SK-N-SH (cell line): ENCODE measurements at regions not wholly inside any gene's neighbourhood (a gene's known extent, or its start where the extent isn't known, plus 50 kb on each side); places are given as distances from the start of the nearest gene placed in this dataset.

ENCODE experiments used
- CTCF ChIA-PET: fragments of 300-600, 350-600 bp; formaldehyde crosslinking; extraction: SDS; loops from one replicate; lab custom pipeline; 2021; lab: Yijun Ruan, JAX
- POLR2A ChIA-PET: fragments of 350-600 bp; sonication (Branson Sonifier 250); formaldehyde crosslinking; extraction: SDS; loops from one replicate; lab custom pipeline; 2020; ENCODE audit warnings: antibody characterized with exemption, inconsistent platforms; lab: Yijun Ruan, JAX
- DNase-seq: peaks from one replicate; pipeline ENCODE4 v3.0.0; 2012
- H2AFZ ChIP-seq: fragments of 200-600 bp; sonication (generic); 2 replicates; pipeline ENCODE4 v1.8.1; 2016; ENCODE audit warnings: antibody characterized with exemption, mild to moderate bottlenecking, low read depth
- H3F3A ChIP-seq: fragments of 200-600 bp; sonication (generic); replicated peaks from 2 replicates; pipeline ENCODE3; 2016; ENCODE audit warnings: antibody characterized with exemption, mild to moderate bottlenecking; ENCODE audit not compliant: insufficient read depth
- H3K27ac ChIP-seq, 2 experiments: fragments of 200-500 bp in 1 of 2; fragments of 200-600 bp in 1 of 2; sonication (Bioruptor generic) in 1 of 2; sonication (generic), shearing (Covaris generic) in 1 of 2; 2 replicates each; pipeline versions ENCODE4 v1.5.1 to v1.6.1; 2014 to 2016; ENCODE audit warnings: low read depth in 2 of 2, inconsistent platforms in 1 of 2, low read length in 1 of 2, mild to moderate bottlenecking in 1 of 2, mixed read lengths in 1 of 2
- H3K27me3 ChIP-seq: fragments of 200-600 bp; sonication (generic), shearing (Covaris generic); 2 replicates; pipeline ENCODE4 v1.6.1; 2016; ENCODE audit warnings: mixed run types; ENCODE audit not compliant: insufficient read depth
- H3K36me3 ChIP-seq, 2 experiments: fragments of 200-500 bp in 1 of 2; fragments of 200-600 bp in 1 of 2; sonication (Bioruptor generic) in 1 of 2; sonication (generic) in 1 of 2; replicated peaks in 1 of 2; 2 replicates each; pipeline versions ENCODE3 to v1.5.1; 2014 to 2016; ENCODE audit warnings: low read length in 1 of 2, mild to moderate bottlenecking in 1 of 2; ENCODE audit not compliant: insufficient read depth in 2 of 2, control insufficient read depth in 1 of 2
- H3K4me1 ChIP-seq, 2 experiments: fragments of 200-500 bp in 1 of 2; fragments of 200-600 bp in 1 of 2; sonication (Bioruptor generic) in 1 of 2; sonication (generic), shearing (Covaris generic) in 1 of 2; 2 replicates each; pipeline versions ENCODE4 v1.5.1 to v1.6.1; 2014 to 2016; ENCODE audit warnings: low read depth in 1 of 2, low read length in 1 of 2, mixed run types in 1 of 2; ENCODE audit not compliant: insufficient read depth in 2 of 2, control insufficient read depth in 1 of 2
- H3K4me2 ChIP-seq: fragments of 200-600 bp; sonication (generic), shearing (Covaris generic); 2 replicates; pipeline ENCODE4 v1.6.1; 2017; ENCODE audit warnings: mixed run types
- H3K4me3 ChIP-seq, 2 experiments: fragments of 200-500 bp in 1 of 2; fragments of 200-600 bp in 1 of 2; sonication (Bioruptor generic) in 1 of 2; sonication (generic), shearing (Covaris generic) in 1 of 2; 2 replicates each; pipeline versions ENCODE4 v1.5.1 to v1.8.1; 2014 to 2016; ENCODE audit warnings: low read depth in 2 of 2, inconsistent platforms in 1 of 2, low read length in 1 of 2, mild to moderate bottlenecking in 1 of 2, mixed read lengths in 1 of 2, moderate library complexity in 1 of 2
- H3K79me2 ChIP-seq: fragments of 200-600 bp; sonication (generic); 2 replicates; pipeline ENCODE4 v1.8.1; 2017; ENCODE audit warnings: mild to moderate bottlenecking; ENCODE audit not compliant: insufficient read depth
- H3K9ac ChIP-seq: fragments of 200-600 bp; sonication (generic); 2 replicates; pipeline ENCODE4 v1.6.1; 2017; ENCODE audit warnings: mixed run types
- H3K9me2 ChIP-seq: fragments of 200-600 bp; sonication (generic); 2 replicates; pipeline ENCODE4 v1.6.1; 2017; ENCODE audit warnings: mixed run types
- H3K9me3 ChIP-seq: fragments of 200-600 bp; sonication (generic); 2 replicates; pipeline ENCODE4 v1.6.1; 2017; ENCODE audit warnings: mixed run types, mild to moderate bottlenecking, moderate library complexity
- H4K20me1 ChIP-seq: fragments of 200-600 bp; sonication (generic); 2 replicates; pipeline ENCODE4 v1.6.1; 2017; ENCODE audit warnings: mild to moderate bottlenecking, mixed run types; ENCODE audit not compliant: insufficient read depth
- FOXJ3 ChIP-seq: sonication (generic); formaldehyde crosslinking; IDR thresholded peaks from 2 replicates; pipeline ENCODE4 v1.5.1; 2020; ENCODE audit warnings: mild to moderate bottlenecking, missing genetic modification reagents
- JUND ChIP-seq: IDR thresholded peaks from 2 replicates; pipeline ENCODE4 v1.4.0; 2012
- MXI1 ChIP-seq: IDR thresholded peaks from 2 replicates; pipeline ENCODE4 v1.6.1; 2012; ENCODE audit warnings: mild to moderate bottlenecking, low read depth, low read length, improper control_type of control experiment
- NRF1 ChIP-seq: IDR thresholded peaks from 2 replicates; pipeline ENCODE4 v1.6.1; 2012; ENCODE audit warnings: low read depth, mild to moderate bottlenecking, low read length
- PBX3 ChIP-seq: IDR thresholded peaks from 2 replicates; pipeline ENCODE4; 2012
- RAD21 ChIP-seq: IDR thresholded peaks from 2 replicates; pipeline ENCODE4 v1.6.1; 2012; ENCODE audit warnings: mild to moderate bottlenecking, low read length
- REST ChIP-seq: IDR thresholded peaks from 2 replicates; pipeline ENCODE4 v1.6.1; 2012; ENCODE audit warnings: mild to moderate bottlenecking, low read depth, low read length, moderate library complexity
- SIN3A ChIP-seq: IDR thresholded peaks from 2 replicates; pipeline ENCODE4 v1.6.1; 2012; ENCODE audit warnings: low read depth, mild to moderate bottlenecking, low read length, moderate library complexity, borderline replicate concordance
- SMC3 ChIP-seq: IDR thresholded peaks from 2 replicates; pipeline ENCODE4 v1.6.1; 2012; ENCODE audit warnings: low read depth, low read length, improper control_type of control experiment
- TCF12 ChIP-seq: IDR thresholded peaks from 2 replicates; pipeline ENCODE4 v1.4.0; 2012
- TEAD4 ChIP-seq: IDR thresholded peaks from 2 replicates; pipeline ENCODE4 v1.4.0; 2012; ENCODE audit warnings: mild to moderate bottlenecking, borderline replicate concordance; ENCODE audit not compliant: insufficient read depth
- USF2 ChIP-seq: fragments of 150-350 bp; IDR thresholded peaks from 2 replicates; pipeline ENCODE4 v1.6.1; 2017; ENCODE audit warnings: antibody characterized with exemption, low read length, low read depth, borderline replicate concordance
- YY1 ChIP-seq: IDR thresholded peaks from 2 replicates; pipeline ENCODE4 v1.4.0; 2012; ENCODE audit warnings: low read depth, mild to moderate bottlenecking
- WGBS: methylation state at CpG from one replicate; pipeline ENCODE4 v1.1.6; 2017; ENCODE audit warnings: low lambda C conversion rate; 5-methylcytosine and 5-hydroxymethylcytosine counted together

GRCh38 chr2:120596191-120596811, 139.4 kb upstream of the GLI2 start (continued):
- TF ChIP-seq NRF1 (no peak), JUND (no peak), SMC3 (no peak), SIN3A (no peak)
- TF ChIP-seq, all 33 proteins: peak for 0

- H3K4me3 ChIP-seq: no peak overlapping the region
Measured at GRCh38 chr2:120596990-120597594, 138.6 kb upstream of the GLI2 start.

More at GRCh38 chr2:120596990-120597594, 138.6 kb upstream of the GLI2 start:
- 67% methylated on average over 11 of the region's 12 CpGs for WGBS
- H3K9me3 ChIP-seq: no peaks in the 10 kb centered on the region
- H3K27ac ChIP-seq: no peak overlapping the region
- no peaks in the 10 kb centered on the region for H4K20me1 ChIP-seq
- ChIA-PET CTCF (interaction anchor here (1.4 kb wide), 1 partner anchor 15 kb away, joined by 3 read pairs; no protein-coding TSS in a partner anchor), POLR2A (no interaction called here)
- H3K4me1 ChIP-seq: peaks cover 0 to 9% of the 10 kb centered on the region in 2 experiments; a peak in 1 of 4 replicates
- no peak overlapping the region for H3K4me2 ChIP-seq
- no peak for DNase-seq
- H3K9me2 ChIP-seq: no peaks in the 10 kb centered on the region
- no peaks in the 10 kb centered on the region for H3K36me3 ChIP-seq
- H3K27me3 ChIP-seq: no peaks in the 10 kb centered on the region; the same call in 1 of the 2 replicates
- H3K9ac ChIP-seq: no peak overlapping the region
- no peaks in the 10 kb centered on the region for H3K79me2 ChIP-seq
- H2AFZ ChIP-seq: no peak overlapping the region
- H3F3A ChIP-seq: no peaks in the 10 kb centered on the region
- TF ChIP-seq PBX3 (no peak), YY1 (no peak), USF2 (no peak), MXI1 (no peak), TEAD4 (no peak), TCF12 (no peak), REST (no peak), FOXJ3 (CRISPR knock-in tag) (no peak), RAD21 (no peak)
- TF ChIP-seq, all 33 proteins: peak for 0
